Activated T-cell treated with anti-CD3 and anti-CD28 coated beads, Interleukin-2, amount 50 U/mL, for 1 hour (primary cell): ENCODE measurements at regions not wholly inside any gene's neighbourhood (a gene's known extent, or its start where the extent isn't known, plus 50 kb on each side); places are given as distances from the start of the nearest gene placed in this dataset.
"Not testable (repeated sequence)": the region's sequence is repeated elsewhere in the genome, so short reads cannot be mapped to it uniquely, and the experiment has no call there.

Source experiments
- DNase-seq: peaks from one replicate; pipeline ENCODE4 v3.0.0-alpha.2; 2020

DNA sequence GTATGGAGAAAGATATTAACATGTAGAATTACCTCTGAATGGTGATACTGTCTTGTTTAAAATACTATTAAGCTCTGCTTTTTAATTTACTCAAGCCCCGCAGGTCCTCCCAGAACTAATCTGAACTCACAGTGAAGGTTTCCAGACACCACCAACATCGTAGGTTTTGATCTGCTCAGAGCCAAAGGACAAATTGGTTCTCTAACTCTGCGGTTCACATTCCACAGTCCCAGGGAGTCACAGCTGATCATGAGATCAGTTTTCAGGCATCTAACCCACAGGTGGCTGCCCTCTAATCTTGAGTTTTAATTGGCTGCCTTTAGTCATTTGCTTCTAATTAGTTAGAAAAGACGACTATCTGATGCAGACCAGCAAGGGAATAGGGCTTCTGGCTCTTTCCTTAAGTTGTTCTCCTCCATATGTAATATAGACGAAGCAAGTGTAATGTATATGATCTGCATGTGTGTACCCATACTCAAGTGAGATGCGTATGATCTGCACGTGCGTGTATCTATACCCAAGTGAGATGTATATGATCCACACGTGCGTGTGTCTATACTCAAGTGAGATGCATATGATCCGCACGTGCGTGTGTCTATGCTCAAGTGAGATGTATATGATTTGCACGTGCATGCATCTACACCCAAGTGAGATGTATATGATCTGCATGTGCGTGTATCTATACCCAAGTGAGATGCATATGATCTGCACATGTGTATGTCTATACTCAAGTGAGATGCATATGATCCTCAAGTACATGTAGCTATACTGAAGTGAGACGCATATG lies 331.5 kb upstream of the NPVF start:
- DNase-seq, result no peak

DNA sequence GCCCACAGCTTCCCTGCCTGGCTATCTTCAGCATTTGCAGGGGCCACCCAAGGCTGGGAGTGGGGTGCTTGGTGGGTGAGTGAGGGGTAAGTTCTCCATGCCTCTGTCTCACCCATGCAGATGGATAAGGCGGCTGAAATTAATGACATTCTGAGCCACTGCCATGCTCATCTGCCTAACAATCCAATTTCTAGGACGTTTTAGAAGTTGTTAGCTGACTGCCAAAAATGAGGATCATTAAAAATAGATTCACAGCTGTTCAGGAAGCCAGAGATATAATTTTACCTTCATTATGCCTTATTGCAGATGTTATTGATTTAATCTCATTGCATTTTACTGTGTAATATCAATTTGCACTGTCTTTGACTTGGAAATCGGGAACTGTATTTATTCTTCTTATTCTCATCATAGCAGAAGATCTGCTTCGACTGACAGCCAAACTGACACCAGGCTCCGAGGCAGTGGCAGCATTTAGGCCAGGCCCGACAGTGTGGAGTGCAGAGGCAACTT lies 334.4 kb upstream of the NPVF start:
- no peak for DNase-seq

DNA sequence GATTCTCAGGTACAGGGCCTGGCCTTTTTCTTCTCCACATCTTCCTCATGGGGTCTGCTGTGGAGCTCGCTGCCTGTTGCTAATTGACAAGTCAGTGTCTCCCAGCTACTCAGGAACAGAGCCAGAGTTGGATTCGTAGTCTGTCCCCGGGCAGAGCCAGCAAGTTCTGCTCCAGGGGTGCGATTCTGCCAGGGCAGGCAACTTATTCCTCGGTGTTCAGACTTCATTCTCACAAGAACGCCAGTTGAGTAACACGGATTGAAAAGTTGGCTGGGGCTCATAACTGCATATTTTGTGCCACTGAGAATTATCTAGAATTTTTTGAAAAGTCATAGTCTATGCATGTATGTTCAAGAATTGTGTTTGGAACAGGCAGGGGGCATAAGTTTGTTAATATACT lies 336.7 kb upstream of the NPVF start:
- DNase-seq, result no peak

DNA sequence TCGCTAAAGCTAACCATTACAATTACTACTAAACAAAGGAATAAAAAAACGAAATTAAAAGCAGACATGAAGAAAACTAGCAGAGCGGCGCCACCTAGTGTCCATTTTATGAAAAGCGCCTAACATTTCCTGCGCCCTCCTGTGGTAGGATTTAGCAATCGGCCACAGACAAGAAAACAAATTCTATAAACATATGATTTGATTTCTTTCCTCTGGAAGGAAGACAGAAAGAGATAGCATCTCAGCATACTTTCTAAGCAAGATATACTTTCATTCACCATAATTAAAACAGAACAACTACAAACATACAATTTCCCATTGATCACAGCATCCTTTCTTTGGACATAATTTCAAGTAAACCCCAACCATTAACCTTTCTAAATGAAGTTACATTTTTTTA lies 337.7 kb upstream of the NPVF start:
- peak; percentile 73 for DNase-seq

DNA sequence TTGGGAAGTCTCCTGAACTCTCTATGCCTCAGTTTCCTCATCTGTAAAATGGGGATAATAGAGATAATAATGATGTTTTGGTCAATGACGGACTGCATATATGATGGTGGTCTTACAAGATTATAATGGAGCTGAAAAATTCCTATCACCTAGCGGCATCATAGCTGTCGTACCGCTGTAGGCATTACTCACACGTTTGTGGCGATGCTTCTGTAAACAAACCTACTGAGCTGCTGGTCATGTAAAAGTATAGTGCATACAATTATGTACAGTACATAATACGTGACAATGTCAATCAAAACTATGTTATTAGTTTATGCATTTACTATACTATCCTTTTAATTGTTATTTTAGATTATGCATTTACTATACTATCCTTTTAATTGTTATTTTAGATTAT lies 339.1 kb upstream of the NPVF start:
- DNase-seq, result no peak

DNA sequence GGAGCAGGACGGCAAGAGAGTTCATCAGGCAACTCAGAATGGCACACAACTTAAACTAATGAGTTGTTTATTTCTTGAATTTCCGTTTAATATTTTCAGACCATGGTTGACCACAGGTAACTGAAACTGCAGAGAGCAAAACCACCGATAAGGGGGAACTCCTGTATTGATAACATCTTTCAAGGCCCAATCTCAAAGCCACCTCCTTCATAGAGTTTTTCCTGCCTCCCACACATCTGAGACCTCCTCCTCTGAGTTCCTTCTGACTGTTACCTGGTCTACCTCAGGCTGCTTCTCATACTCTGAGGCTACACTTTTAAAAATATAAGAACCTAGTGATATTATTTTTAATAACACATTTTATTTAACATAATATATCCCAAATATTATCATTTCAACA lies 341.5 kb upstream of the NPVF start:
- DNase-seq, result no peak

DNA sequence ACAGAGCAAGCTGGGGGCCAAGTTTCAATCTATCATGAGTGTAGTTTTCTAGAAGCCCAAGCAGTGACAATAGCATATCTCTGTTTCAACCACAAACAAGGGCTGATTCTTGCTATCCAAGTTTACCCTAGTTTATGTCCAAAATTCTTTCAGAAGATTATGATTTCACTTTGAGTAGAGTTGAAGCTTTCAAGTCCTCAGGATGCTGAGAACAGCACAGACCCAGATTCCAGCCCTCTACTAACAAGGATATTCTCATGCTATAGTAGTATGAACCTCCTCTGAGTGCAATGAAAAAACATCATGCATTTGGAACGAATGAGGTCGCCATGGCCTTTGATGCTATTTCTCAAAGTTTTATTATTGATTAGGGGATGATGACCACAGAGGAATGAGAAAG lies 344.1 kb upstream of the NPVF start:
- DNase-seq, result no peak

DNA sequence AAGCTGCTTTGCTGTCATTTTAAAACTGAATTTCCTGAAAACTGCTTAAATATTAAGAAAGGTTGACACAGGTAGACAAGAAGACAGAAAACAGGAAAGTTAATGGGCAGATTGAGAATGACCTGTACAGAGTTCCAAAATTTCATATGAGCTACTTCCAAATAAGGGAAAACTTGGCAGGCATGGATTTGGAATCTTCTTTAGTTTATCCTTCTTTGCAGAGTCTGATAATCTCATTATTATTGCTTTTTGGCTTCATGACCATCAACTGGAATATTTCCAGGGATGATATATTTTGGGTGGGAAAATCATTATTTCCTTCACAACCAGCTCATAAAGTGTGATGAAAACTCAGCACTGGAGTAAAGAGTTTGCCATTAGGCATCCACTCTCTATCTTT lies 346.5 kb upstream of the NPVF start:
- DNase-seq, result no peak

DNA sequence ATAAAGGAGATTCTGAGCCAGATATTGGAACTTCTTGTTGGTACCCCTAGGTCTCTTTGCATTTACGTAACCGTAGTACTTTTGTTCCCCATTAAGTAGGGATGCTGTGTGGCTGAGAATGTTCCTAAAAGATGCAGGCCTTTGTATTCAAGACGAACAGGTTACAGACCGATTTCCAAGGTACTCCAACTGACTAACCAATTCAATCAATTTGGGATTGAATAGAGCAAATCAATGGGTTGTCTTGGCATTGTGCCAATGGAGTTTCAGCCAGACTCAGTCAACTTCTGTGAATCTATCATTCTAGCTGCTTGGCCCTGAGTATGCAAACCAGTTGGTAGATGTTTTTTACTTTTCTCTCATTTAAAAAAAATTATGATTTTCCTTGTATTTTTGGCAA lies 347.3 kb upstream of the NPVF start:
- DNase-seq, result no peak

DNA sequence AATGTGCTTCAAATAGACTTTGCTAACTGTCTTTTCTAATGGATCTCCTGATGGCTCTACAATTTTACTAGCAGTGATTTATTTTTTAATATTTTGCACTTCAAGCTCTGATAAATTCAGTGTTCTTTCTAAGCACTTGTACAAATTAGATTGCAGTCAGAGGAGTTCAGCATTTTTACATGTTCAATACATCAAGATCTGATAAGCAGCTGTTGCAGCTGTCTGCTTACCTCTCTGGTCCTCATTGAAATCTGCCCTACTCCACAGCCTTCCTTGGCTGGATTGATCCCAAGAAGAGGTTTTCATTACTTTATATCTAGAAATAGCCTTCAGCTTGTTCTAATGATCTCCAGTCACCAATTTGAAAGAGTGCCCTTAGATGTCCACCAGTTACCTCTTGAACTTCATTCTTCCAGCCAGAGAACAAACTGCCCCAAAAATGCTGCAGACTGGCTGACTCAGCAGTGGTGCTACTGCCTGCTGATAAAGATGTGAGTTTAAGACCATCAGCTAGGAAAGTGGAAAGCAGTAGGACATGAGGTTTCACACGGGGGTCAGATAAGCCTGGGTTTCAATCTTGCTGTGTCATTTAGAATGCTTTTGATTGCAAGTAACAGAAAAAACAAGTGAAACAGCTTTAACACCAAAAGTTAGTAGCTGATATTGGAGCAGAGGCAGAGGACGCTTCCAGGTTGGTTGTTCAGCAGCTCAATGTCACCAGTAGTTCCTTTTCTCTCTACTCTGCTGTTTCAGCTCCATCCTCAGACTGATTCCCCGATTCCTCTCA lies 350.9 kb upstream of the NPVF start:
- DNase-seq, result no peak

DNA sequence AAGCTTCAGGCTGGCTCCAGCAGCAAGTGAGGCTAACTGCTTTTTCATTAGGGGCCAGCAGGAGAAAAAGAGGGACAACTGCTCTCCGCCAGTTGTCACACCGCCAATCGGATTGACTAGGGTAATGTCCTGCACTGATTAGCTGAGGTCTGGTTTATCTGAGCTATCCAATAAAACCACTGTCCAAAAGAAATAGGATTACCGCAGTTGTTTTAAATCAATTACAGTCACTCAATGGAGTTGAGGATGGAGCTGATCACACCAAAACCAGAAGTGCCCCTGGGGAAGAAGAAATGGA lies 351.4 kb upstream of the NPVF start:
- no peak for DNase-seq

DNA sequence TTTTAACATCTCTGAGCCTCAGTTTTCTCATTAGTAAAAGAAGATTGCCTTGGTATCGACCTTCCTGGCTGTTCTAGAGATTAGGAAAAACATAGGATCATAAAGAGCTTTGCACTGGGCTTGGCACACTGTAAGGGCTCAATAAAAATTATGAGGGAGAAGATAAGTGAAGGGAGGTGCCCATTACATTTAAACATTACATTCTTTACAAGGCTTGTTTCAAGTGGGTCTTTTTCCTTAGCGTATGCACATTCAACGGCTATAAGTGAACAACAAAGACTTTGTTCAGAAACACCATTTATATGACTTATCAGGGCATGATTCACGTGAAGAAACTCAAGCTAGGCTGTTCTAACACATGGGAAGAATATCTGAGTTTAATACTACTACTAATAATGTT lies 351.9 kb upstream of the NPVF start:
- DNase-seq, result no peak

DNA sequence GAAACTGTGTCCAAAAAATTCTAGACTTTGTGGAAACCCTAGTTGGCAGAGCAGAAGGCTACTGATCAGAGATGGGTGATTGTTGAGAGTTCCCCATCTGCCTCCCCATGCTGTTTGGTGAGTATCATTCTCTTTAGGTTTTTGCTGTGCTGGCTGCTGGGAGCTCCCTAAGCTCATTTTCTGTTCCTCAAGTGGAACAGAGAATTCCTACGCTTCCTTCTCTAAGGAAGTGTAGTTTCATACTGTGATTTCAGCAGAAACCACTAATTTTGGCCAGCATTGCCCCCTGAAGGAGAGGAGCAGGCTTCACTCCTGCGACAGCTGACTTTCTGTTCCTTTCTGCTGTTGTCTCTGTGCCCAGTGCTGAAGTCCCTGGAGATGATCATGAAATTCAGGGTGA lies 355.3 kb upstream of the NPVF start:
- DNase-seq, result no peak

DNA sequence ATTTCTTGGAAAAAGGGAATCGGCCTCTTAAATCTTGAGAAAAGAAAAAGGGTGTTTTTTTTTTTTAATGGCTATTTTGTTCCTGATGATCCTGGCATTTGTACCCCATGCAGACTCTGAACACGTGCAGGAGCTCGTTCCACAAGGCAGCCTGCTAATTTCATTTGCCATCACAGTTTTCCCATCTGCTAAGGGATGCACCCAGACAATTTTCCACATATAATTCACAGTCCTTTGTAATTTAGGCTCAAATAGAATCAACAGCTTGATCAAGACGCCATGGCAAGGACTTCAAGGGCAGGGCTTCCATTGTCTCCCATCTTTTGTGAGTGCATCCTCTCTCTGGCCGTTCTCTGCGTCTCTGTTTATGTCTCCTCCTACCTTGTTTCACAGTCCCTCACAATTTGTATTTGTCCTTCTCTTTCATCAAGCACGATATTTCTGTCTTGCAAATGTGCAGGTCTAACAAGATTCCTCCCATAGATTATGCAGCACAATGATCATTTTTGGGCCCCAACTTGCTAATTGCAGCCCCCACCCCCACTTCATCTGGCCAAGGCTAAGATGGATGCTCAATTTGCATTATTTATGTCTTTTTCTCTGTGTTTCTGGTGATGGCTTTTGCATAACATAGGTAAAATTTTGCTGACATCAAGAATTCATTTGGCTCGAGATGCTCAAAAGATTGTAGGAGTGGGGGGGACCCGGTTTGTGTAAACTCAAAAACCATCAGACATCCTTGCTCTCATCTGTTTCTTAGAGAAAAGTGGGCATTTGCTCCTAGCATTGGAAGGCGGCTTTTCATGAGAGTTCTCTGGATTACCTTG lies 356.0 kb upstream of the NPVF start:
- no peak for DNase-seq

DNA sequence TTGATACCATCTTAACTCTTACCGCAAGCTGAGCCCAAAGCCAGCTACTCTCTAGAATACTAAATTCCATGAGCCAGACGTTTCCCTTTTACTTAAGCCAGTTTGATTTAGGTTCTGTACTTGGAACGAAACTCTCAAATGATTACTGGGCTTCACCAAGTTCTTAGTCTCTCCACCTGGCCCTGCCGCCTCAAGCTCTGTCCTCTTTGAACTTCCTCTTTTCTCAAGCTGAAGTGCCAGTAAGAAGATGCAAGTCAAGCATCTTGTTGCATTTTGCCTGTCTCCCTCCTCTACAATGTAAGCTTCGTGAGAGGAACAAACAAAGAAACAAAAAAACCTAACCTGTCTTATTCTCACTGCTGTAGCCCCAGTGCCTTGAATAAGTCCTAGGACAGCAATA lies 358.2 kb upstream of the NPVF start:
- no peak for DNase-seq

DNA sequence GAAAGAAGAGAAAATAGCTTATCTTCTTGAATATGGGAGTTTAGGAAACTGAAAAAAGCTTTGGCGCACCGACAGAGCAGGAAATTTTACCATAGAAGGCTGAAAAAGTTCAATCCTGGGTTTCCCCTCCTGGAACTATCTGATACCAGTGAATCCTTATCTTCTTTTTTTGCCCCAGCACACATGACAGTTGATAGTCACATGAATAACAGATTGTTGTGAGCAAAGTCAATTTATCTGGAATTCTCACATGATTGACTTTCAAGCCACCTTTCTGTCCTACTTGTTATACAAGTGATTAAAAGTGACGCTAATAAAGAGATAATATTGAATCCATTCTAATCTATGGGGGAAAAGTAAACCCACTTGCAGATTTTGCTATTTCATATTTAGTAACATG lies 365.8 kb upstream of the NPVF start:
- no peak for DNase-seq

DNA sequence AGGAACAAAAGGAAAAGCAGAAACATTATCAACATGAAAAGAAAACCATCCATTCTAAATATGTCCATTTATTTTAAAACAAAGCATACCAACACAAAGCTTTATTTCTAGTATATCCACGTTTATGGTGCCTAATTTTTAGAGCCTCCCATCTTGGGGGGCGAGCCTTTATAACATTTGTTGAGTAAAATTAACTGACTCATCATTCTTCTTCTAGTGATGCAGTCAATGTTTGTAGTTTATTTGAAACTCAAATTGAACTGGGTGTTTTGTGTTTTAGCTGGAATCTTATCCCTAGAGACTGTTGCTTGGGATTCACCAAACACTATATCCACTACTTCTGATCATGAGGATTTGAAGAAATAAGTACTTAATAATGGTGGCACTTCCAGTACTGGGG lies 366.4 kb upstream of the NPVF start:
- no peak for DNase-seq

DNA sequence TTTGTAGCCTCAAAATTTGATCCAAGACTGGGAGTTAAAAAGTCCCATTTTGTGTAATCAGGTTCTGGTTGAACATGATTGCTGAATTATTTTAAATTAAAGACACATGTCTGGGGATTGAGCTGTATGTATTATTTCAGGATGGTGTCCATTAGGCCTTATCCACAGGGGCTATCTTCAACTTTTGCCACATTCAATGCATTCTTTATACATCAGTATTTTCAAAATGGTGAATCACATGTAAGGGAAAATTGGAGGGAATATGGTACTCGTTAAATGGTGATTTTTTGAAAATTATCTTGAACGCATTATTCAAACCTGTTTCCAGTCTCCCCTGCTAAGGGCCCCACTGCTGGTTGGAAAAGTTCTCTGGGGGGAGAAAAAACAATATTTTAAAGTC lies 367.7 kb upstream of the NPVF start:
- DNase-seq, result no peak

DNA sequence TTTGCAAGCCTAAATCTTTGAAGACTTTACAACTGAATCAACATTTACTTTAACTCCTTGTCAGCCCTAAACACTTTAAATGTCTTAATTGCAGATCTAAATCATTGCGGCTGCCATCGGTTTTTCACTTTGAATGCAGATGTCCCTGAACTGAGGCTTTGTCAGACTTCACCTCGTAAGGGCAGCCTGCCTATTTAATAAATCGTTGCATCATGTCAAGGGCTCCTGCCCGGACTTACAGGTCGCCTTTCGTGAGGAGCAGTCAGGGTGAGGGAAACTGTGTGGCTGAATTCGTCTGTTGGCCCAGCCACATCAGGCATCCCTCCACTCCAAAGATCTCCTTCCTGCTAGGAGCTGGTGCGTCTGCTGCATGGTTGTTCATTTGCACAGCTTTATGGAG lies 368.2 kb upstream of the NPVF start:
- DNase-seq, result no peak

DNA sequence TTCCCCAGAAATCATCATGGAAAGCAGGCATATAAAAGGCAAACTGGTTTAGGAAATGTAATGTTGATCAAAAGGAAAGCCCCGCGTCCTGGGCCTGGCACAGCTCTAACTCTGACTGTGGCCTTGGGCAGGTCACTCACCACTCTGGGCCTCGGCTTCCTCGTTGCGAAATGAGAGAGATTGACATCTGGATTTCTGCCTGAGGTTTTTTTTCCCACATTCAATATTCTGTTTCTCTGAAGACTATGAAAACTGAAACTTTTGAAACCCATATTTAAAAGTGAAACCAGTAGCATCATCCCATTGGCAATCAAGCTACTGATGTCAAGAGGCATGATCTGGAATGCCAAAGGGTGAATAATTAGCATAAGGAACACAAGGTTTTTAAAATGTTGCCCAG lies 369.7 kb upstream of the NPVF start:
- no peak for DNase-seq

DNA sequence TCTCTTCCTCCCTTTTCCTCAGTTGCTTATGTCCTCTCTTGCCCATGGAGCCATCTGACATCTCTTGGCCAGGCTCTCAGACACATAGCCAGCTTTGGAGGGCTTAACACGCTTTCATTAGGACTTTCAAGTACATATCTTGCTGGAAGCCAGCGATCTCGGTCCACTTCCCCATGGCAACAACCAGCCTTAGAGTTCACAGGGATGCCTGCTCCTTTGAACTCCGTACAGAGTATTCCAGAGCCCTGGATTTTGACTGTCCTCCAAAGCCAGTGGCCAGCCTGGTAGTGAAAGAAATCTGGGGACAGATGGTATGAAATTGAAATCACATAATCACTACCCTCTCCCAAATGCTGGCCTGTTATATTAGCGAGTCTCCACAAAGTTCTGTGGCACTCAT lies 370.5 kb upstream of the NPVF start:
- no peak for DNase-seq

DNA sequence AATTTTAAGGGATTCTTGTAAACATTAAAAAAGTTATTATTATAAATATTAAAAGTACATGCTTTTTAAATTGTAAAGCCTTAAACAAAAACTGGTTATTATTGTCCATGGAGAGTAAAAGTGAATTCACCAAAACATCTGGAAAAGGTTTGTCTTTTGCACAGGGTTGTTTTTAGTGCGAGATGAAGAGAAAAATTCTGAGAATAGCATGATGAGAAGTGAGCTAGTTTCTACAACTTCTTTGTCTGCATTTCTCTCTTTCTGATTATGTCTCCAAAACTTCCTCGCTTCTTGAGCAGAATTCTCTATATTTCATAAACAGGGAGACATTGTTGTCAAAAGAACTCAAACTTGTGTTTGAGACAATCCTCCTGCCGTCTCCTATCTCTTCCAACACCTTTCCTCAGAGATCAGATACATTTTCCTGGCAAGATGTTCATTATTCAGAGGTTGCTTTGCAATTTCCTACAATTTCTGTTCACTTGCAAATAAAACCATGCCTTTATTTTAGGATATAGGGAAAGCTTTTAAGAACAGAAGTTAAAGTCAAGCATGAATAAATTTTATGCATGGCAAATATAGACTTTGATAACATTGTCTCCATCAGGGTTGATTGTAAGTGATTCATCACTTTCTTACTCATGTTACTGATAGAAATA lies 372.1 kb upstream of the NPVF start:
- no peak for DNase-seq

DNA sequence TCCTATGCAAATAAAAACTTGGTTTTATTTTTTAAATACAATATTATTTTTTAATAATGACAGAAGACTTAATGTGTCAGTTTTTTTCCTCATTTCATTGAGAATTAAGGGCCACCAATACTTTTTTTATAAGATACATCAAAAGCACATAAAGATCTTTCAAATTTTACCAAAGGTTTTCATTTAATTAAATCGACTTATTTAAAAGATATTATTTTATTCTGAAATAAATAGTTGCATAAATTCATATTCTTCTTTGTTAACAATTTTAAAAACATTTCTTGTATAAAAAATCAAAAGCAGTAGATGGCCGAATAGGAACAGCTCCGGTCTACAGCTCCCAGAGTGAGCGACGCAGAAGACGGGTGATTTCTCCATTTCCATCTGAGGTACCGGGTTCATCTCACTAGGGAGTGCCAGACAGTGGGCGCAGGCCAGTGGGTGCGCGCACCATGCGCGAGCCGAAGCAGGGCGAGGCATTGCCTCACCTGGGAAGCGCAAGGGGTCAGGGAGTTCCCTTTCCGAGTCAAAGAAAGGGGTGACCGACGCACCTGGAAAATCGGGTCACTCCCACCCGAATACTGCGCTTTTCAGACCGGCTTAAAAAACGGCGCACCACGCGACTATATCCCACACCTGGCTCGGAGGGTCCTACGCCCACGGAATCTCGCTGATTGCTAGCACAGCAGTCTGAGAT lies 374.6 kb upstream of the NPVF start:
- not testable (repeated sequence) for DNase-seq
